LNCaP clone FGC (cell line): ENCODE measurements at regions not wholly inside any gene's neighbourhood (a gene's known extent, or its start where the extent isn't known, plus 50 kb on each side); places are given as distances from the start of the nearest gene placed in this dataset.

Experiments
- DNase-seq: peaks from one replicate; pipeline ENCODE4 v3.0.0-alpha.2; 2011; ENCODE audit warnings: low read depth
- H3K4me3 ChIP-seq: 2 replicates; pipeline ENCODE4 v1.5.1; 2011; ENCODE audit warnings: mild to moderate bottlenecking, low read depth, low read length, control low read depth
- TF ChIP-seq, protein P1 (sequence below): IDR thresholded peaks from 2 replicates; pipeline ENCODE4 v1.5.1; 2012; ENCODE audit warnings: mild to moderate bottlenecking; ENCODE audit not compliant: control insufficient read depth, insufficient read depth; ENCODE audit errors: extremely low read depth

DNA sequence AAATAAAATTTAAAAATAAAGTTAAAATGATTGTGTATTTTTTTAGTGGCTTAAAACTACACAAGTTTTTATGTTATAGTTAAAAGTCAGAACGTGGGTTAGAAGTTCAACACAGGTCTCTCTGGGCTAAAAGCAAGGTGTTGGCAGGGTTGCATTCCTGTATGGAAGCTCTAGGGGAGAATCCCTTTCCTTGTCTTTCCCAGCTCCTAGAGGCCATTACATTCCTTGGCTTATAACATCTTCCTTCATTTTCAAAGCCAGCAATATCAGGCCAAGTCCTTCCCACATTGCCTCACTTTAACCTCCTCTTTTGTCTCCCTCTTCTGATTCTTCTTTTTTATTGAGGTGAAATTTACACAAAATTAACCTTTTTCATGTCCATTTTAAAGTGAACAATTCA, 52.4 kb upstream of the EEPD1 start:
- DNase-seq: no peak

More for the DNA sequence above, 52.4 kb upstream of the EEPD1 start:
- TF ChIP-seq, protein P1, sequence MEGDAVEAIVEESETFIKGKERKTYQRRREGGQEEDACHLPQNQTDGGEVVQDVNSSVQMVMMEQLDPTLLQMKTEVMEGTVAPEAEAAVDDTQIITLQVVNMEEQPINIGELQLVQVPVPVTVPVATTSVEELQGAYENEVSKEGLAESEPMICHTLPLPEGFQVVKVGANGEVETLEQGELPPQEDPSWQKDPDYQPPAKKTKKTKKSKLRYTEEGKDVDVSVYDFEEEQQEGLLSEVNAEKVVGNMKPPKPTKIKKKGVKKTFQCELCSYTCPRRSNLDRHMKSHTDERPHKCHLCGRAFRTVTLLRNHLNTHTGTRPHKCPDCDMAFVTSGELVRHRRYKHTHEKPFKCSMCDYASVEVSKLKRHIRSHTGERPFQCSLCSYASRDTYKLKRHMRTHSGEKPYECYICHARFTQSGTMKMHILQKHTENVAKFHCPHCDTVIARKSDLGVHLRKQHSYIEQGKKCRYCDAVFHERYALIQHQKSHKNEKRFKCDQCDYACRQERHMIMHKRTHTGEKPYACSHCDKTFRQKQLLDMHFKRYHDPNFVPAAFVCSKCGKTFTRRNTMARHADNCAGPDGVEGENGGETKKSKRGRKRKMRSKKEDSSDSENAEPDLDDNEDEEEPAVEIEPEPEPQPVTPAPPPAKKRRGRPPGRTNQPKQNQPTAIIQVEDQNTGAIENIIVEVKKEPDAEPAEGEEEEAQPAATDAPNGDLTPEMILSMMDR: no peak
- no peak overlapping the region for H3K4me3 ChIP-seq
